Nephron (organoid): ENCODE measurements at regions not wholly inside any gene's neighbourhood (a gene's known extent, or its start where the extent isn't known, plus 50 kb on each side); places are given as distances from the start of the nearest gene placed in this dataset.

Experiments
- H3K27ac Mint-ChIP-seq, 3 experiments: 2 replicates each; pipeline ENCODE4 v1.8.0; 2020; ENCODE audit warnings: mixed read lengths in 3 of 3, mild to moderate bottlenecking in 2 of 3, moderate library complexity in 1 of 3
- H3K27me3 Mint-ChIP-seq: 2 replicates; pipeline ENCODE4 v1.8.0; 2021; ENCODE audit warnings: low read depth, mild to moderate bottlenecking, moderate library complexity, mixed read lengths
- H3K36me3 Mint-ChIP-seq: 2 replicates; pipeline ENCODE4 v1.8.0; 2020; ENCODE audit warnings: low read depth, mixed read lengths
- H3K4me1 Mint-ChIP-seq: 2 replicates; pipeline ENCODE4 v1.8.0; 2020; ENCODE audit warnings: mixed read lengths
- H3K4me3 Mint-ChIP-seq, 3 experiments: 2 replicates each; pipeline ENCODE4 v1.8.0; 2020; ENCODE audit warnings: mild to moderate bottlenecking in 3 of 3, mixed read lengths in 3 of 3, moderate library complexity in 2 of 3
- H3K9me3 Mint-ChIP-seq: 2 replicates; pipeline ENCODE4 v1.8.0; 2020; ENCODE audit warnings: mixed read lengths
- CTCF ChIP-seq, 3 experiments: fragments of 200-600 bp; sonication (generic); IDR thresholded peaks; one replicate each; pipeline ENCODE4 v1.5.0; 2021; ENCODE audit warnings: antibody characterized with exemption in 3 of 3; ENCODE audit not compliant: unreplicated experiment in 3 of 3

GRCh38 chr4:85268961-85269360 lies 206.0 kb upstream of the ARHGAP24 start:
- Mint-ChIP-seq H3K4me3 (no peak overlapping the region), H3K36me3 (peaks cover 3% of the 10 kb centered on the region), H3K4me1 (no peaks in the 10 kb centered on the region), H3K9me3 (peaks cover 12% of the 10 kb centered on the region), H3K27me3 (no peaks in the 10 kb centered on the region), H3K27ac (no peak overlapping the region)
- TF ChIP-seq CTCF (IDR thresholded peaks at IDR 0.05; ENCODE audit: unreplicated experiment in 3 of 3) = no peak

GRCh38 chr4:85274955-85275354 lies 200.0 kb upstream of the ARHGAP24 start:
- Mint-ChIP-seq H3K27me3 (no peaks in the 10 kb centered on the region), H3K36me3 (peaks cover 3% of the 10 kb centered on the region), H3K9me3 (peaks cover 16% of the 10 kb centered on the region), H3K4me3 (no peak overlapping the region), H3K4me1 (no peaks in the 10 kb centered on the region), H3K27ac (no peak overlapping the region)
- no peak for TF ChIP-seq CTCF (IDR thresholded peaks at IDR 0.05; ENCODE audit: unreplicated experiment in 3 of 3)

- H3K4me1 Mint-ChIP-seq = no peaks in the 10 kb centered on the region
- H3K4me3 Mint-ChIP-seq = no peak overlapping the region
- no peaks in the 10 kb centered on the region for H3K36me3 Mint-ChIP-seq
- peaks cover 6% of the 10 kb centered on the region for H3K9me3 Mint-ChIP-seq
- no peaks in the 10 kb centered on the region for H3K27me3 Mint-ChIP-seq
- H3K27ac Mint-ChIP-seq = no peak overlapping the region
- TF ChIP-seq CTCF (IDR thresholded peaks at IDR 0.05; ENCODE audit: unreplicated experiment in 3 of 3) = no peak
Observed at GRCh38 chr4:85280963-85281362, 194.0 kb upstream of the ARHGAP24 start.

- no peak overlapping the region for H3K27ac Mint-ChIP-seq
- H3K4me1 Mint-ChIP-seq = no peaks in the 10 kb centered on the region
- H3K27me3 Mint-ChIP-seq = peaks cover 3% of the 10 kb centered on the region
- no peak for TF ChIP-seq CTCF (IDR thresholded peaks at IDR 0.05; ENCODE audit: unreplicated experiment in 3 of 3)
- H3K36me3 Mint-ChIP-seq = no peaks in the 10 kb centered on the region
- no peak overlapping the region for H3K4me3 Mint-ChIP-seq
- peaks cover 14% of the 10 kb centered on the region for H3K9me3 Mint-ChIP-seq
Observed at GRCh38 chr4:85291226-85291625, 183.7 kb upstream of the ARHGAP24 start.

- no peak for TF ChIP-seq CTCF (IDR thresholded peaks at IDR 0.05; ENCODE audit: unreplicated experiment in 3 of 3)
- no peak overlapping the region for H3K27ac Mint-ChIP-seq
- H3K9me3 Mint-ChIP-seq = no peaks in the 10 kb centered on the region
- H3K4me3 Mint-ChIP-seq = no peak overlapping the region
- H3K4me1 Mint-ChIP-seq = no peaks in the 10 kb centered on the region
- no peaks in the 10 kb centered on the region for H3K36me3 Mint-ChIP-seq
- H3K27me3 Mint-ChIP-seq = peaks cover 3% of the 10 kb centered on the region
Observed at GRCh38 chr4:85298037-85298436, 176.9 kb upstream of the ARHGAP24 start.

- H3K4me3 Mint-ChIP-seq = no peak overlapping the region
Observed at GRCh38 chr4:85302193-85302736, 172.7 kb upstream of the ARHGAP24 start.

More at GRCh38 chr4:85302193-85302736, 172.7 kb upstream of the ARHGAP24 start:
- Mint-ChIP-seq H3K9me3 (no peaks in the 10 kb centered on the region), H3K4me1 (no peaks in the 10 kb centered on the region), H3K27me3 (no peaks in the 10 kb centered on the region), H3K27ac (no peak overlapping the region), H3K36me3 (no peaks in the 10 kb centered on the region)
- TF ChIP-seq CTCF (IDR thresholded peaks at IDR 0.05; ENCODE audit: unreplicated experiment in 3 of 3) = no peak
